ENCODE measurements at regions not wholly inside any gene's neighbourhood (a gene's known extent, or its start where the extent isn't known, plus 50 kb on each side); places are given as distances from the start of the nearest gene placed in this dataset.

GRCh38 chr9:19699756-19700155 is 89.1 kb downstream of the SLC24A2 start:
- no peaks in the 10 kb centered on the region for H3K4me1 Mint-ChIP-seq

DNA sequence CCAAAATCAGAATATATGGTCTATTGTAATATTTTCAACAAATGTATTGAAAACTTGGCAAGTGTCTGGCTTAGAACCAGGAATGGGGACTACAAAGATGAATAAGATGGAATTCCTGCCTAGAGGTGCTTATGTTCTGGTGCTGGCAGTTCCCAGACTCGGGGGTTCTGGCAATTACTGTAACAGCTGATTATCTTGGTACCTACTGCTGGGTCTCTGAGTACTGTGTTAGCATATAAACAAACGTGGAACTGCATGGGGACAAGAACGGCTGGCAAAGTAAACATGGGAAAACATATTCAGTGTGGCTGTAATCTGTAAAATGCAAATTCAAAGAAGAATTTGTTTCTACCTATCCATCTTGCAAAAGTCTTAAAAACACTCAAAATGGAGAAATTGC is 89.9 kb downstream of the SLC24A2 start:
- H3K27ac Mint-ChIP-seq = no peak overlapping the region
- no peak overlapping the region for H3K27ac ChIP-seq (ENCODE audit: low read depth, low read length)

More at GRCh38 chr9:19699756-19700155, 89.1 kb downstream of the SLC24A2 start:
- no peaks in the 10 kb centered on the region for H3K9me3 Mint-ChIP-seq
- peaks cover 0 to 4% of the 10 kb centered on the region in 2 donors for H3K27me3 Mint-ChIP-seq
- H3K27ac Mint-ChIP-seq = no peak overlapping the region
- Histone ChIP-seq H3K27ac (ENCODE audit: low read depth, low read length) (no peak overlapping the region), H3K9me3 (ENCODE audit: control insufficient read depth in 1 of 2, low read length in 2 of 2) (no peaks in the 10 kb centered on the region), H3K4me3 (ENCODE audit: low read length in 2 of 2) (no peak overlapping the region), H3K36me3 (ENCODE audit: insufficient read depth, low read length) (no peaks in the 10 kb centered on the region), H3K4me1 (ENCODE audit: insufficient read depth, low read length) (no peaks in the 10 kb centered on the region), H3K27me3 (ENCODE audit: insufficient read depth, low read length) (no peaks in the 10 kb centered on the region)
- POLR2A ChIA-PET (ENCODE audit: partially characterized antibody) = no interaction called here
- H3K36me3 Mint-ChIP-seq = no peaks in the 10 kb centered on the region
- H3K4me3 Mint-ChIP-seq = no peak overlapping the region
- CTCF ChIA-PET (ENCODE audit: partially characterized antibody) = no interaction called here
- intact Hi-C loops (cut with micrococcal nuclease) = no loop called here
- no peak for DNase-seq

GRCh38 chr9:19694601-19695000 is 94.2 kb downstream of the SLC24A2 start:
- no peak overlapping the region for H3K27ac Mint-ChIP-seq
- Histone ChIP-seq H3K27me3 (ENCODE audit: insufficient read depth, low read length) (no peaks in the 10 kb centered on the region), H3K27ac (ENCODE audit: low read depth, low read length) (no peak overlapping the region), H3K36me3 (ENCODE audit: insufficient read depth, low read length) (no peaks in the 10 kb centered on the region), H3K4me3 (ENCODE audit: low read length in 2 of 2) (no peak overlapping the region), H3K9me3 (ENCODE audit: control insufficient read depth in 1 of 2, low read length in 2 of 2) (no peaks in the 10 kb centered on the region), H3K4me1 (ENCODE audit: insufficient read depth, low read length) (no peaks in the 10 kb centered on the region)
- CTCF ChIA-PET (ENCODE audit: partially characterized antibody) = no interaction called here
- no peak for DNase-seq
- H3K4me3 Mint-ChIP-seq = no peak overlapping the region
- H3K9me3 Mint-ChIP-seq = no peaks in the 10 kb centered on the region
- peaks cover 0 to 2% of the 10 kb centered on the region in 2 donors for H3K27me3 Mint-ChIP-seq
- no peaks in the 10 kb centered on the region for H3K36me3 Mint-ChIP-seq
- POLR2A ChIA-PET (ENCODE audit: partially characterized antibody) = no interaction called here
- intact Hi-C loops (cut with micrococcal nuclease) = no loop called here
- H3K4me1 Mint-ChIP-seq = no peaks in the 10 kb centered on the region

More for the DNA sequence above, 89.9 kb downstream of the SLC24A2 start:
- no peaks in the 10 kb centered on the region for H3K36me3 Mint-ChIP-seq
- Histone ChIP-seq H3K4me3 (ENCODE audit: low read length in 2 of 2) (no peak overlapping the region), H3K9me3 (ENCODE audit: control insufficient read depth in 1 of 2, low read length in 2 of 2) (no peaks in the 10 kb centered on the region), H3K27me3 (ENCODE audit: insufficient read depth, low read length) (no peaks in the 10 kb centered on the region), H3K4me1 (ENCODE audit: insufficient read depth, low read length) (no peaks in the 10 kb centered on the region), H3K36me3 (ENCODE audit: insufficient read depth, low read length) (no peaks in the 10 kb centered on the region)
- ChIA-PET POLR2A (ENCODE audit: partially characterized antibody) (no interaction called here), CTCF (ENCODE audit: partially characterized antibody) (no interaction called here)
- no peaks in the 10 kb centered on the region for H3K4me1 Mint-ChIP-seq
- intact Hi-C loops (cut with micrococcal nuclease) = no loop called here
- H3K9me3 Mint-ChIP-seq = no peaks in the 10 kb centered on the region
- peaks cover 0 to 4% of the 10 kb centered on the region in 2 donors for H3K27me3 Mint-ChIP-seq
- no peak overlapping the region for H3K4me3 Mint-ChIP-seq
- no peak for DNase-seq

GRCh38 chr9:19690128-19690527 is 98.7 kb downstream of the SLC24A2 start:
- Histone ChIP-seq H3K27me3 (ENCODE audit: insufficient read depth, low read length) (no peaks in the 10 kb centered on the region), H3K9me3 (ENCODE audit: control insufficient read depth in 1 of 2, low read length in 2 of 2) (peaks cover 0 to 3% of the 10 kb centered on the region in 2 donors), H3K27ac (ENCODE audit: low read depth, low read length) (no peak overlapping the region), H3K36me3 (ENCODE audit: insufficient read depth, low read length) (no peaks in the 10 kb centered on the region), H3K4me3 (ENCODE audit: low read length in 2 of 2) (no peak overlapping the region), H3K4me1 (ENCODE audit: insufficient read depth, low read length) (no peaks in the 10 kb centered on the region)
- Mint-ChIP-seq H3K27me3 (peaks cover 0 to 2% of the 10 kb centered on the region in 2 donors), H3K36me3 (no peaks in the 10 kb centered on the region), H3K9me3 (peaks cover 3 to 16% (median 5%) of the 10 kb centered on the region in 8 donors), H3K4me3 (no peak overlapping the region), H3K27ac (no peak overlapping the region), H3K4me1 (no peaks in the 10 kb centered on the region)
- no peak for DNase-seq
- intact Hi-C loops (cut with micrococcal nuclease) = no loop called here
- POLR2A ChIA-PET (ENCODE audit: partially characterized antibody) = no interaction called here
- CTCF ChIA-PET (ENCODE audit: partially characterized antibody) = no interaction called here

- Histone ChIP-seq H3K27ac (ENCODE audit: low read depth, low read length) (no peak overlapping the region), H3K9me3 (ENCODE audit: control insufficient read depth in 1 of 2, low read length in 2 of 2) (peaks cover 0 to 3% of the 10 kb centered on the region in 2 donors), H3K27me3 (ENCODE audit: insufficient read depth, low read length) (no peaks in the 10 kb centered on the region), H3K4me1 (ENCODE audit: insufficient read depth, low read length) (no peaks in the 10 kb centered on the region), H3K36me3 (ENCODE audit: insufficient read depth, low read length) (no peaks in the 10 kb centered on the region), H3K4me3 (ENCODE audit: low read length in 2 of 2) (no peak overlapping the region)
- Mint-ChIP-seq H3K27me3 (peaks cover 0 to 4% of the 10 kb centered on the region in 2 donors), H3K4me1 (no peaks in the 10 kb centered on the region), H3K27ac (no peak overlapping the region), H3K4me3 (no peak overlapping the region), H3K36me3 (no peaks in the 10 kb centered on the region), H3K9me3 (peaks cover 3 to 17% (median 6%) of the 10 kb centered on the region in 8 donors)
- CTCF ChIA-PET (ENCODE audit: partially characterized antibody) = no interaction called here
- no peak for DNase-seq
- POLR2A ChIA-PET (ENCODE audit: partially characterized antibody) = no interaction called here
- intact Hi-C loops (cut with micrococcal nuclease) = no loop called here
Observed at GRCh38 chr9:19689328-19690101, 99.3 kb downstream of the SLC24A2 start.

DNA sequence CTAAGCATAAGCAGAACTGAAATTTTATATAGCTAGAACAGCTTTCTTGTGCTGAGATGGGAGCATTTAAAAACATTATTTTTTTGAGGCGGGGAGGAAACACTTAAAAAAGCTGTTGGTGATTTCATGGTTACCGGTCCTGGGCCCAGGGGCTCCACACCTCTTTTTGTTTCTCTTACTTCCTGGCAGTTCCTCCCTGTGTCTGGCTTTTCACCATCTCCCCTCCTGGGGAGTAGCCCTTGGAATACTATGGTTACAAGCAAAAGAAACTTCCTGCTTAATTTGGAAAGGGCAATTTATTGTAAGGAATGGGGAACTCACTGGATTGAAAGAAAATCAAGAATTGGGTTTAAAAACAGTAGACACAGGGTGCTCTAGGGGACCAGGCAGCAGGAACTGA is 105.1 kb downstream of the SLC24A2 start:
- no peaks in the 10 kb centered on the region for H3K36me3 Mint-ChIP-seq
- intact Hi-C loops (cut with micrococcal nuclease) = no loop called here

GRCh38 chr9:19682397-19682796 is 106.4 kb downstream of the SLC24A2 start:
- Mint-ChIP-seq H3K4me1 (no peaks in the 10 kb centered on the region), H3K4me3 (no peak overlapping the region), H3K9me3 (peaks cover 3 to 17% (median 7%) of the 10 kb centered on the region in 8 donors), H3K27me3 (peaks cover 3 to 10% of the 10 kb centered on the region in 2 donors), H3K27ac (no peak overlapping the region), H3K36me3 (no peaks in the 10 kb centered on the region)
- ChIA-PET POLR2A (ENCODE audit: partially characterized antibody) (no interaction called here), CTCF (ENCODE audit: partially characterized antibody) (no interaction called here)
- H3K27ac ChIP-seq (ENCODE audit: low read depth, low read length) = no peak overlapping the region
- H3K9me3 ChIP-seq (ENCODE audit: control insufficient read depth in 1 of 2, low read length in 2 of 2) = peaks cover 0 to 3% of the 10 kb centered on the region in 2 donors
- no peaks in the 10 kb centered on the region for H3K4me1 ChIP-seq (ENCODE audit: insufficient read depth, low read length)
- no peak for DNase-seq
- intact Hi-C loops (cut with micrococcal nuclease) = no loop called here
- no peaks in the 10 kb centered on the region for H3K27me3 ChIP-seq (ENCODE audit: insufficient read depth, low read length)
- no peaks in the 10 kb centered on the region for H3K36me3 ChIP-seq (ENCODE audit: insufficient read depth, low read length)
- no peak overlapping the region for H3K4me3 ChIP-seq (ENCODE audit: low read length in 2 of 2)

More for the DNA sequence above, 105.1 kb downstream of the SLC24A2 start:
- Histone ChIP-seq H3K4me3 (ENCODE audit: low read length in 2 of 2) (no peak overlapping the region), H3K27ac (ENCODE audit: low read depth, low read length) (no peak overlapping the region), H3K9me3 (ENCODE audit: control insufficient read depth in 1 of 2, low read length in 2 of 2) (peaks cover 0 to 3% of the 10 kb centered on the region in 2 donors), H3K27me3 (ENCODE audit: insufficient read depth, low read length) (no peaks in the 10 kb centered on the region), H3K36me3 (ENCODE audit: insufficient read depth, low read length) (no peaks in the 10 kb centered on the region), H3K4me1 (ENCODE audit: insufficient read depth, low read length) (no peaks in the 10 kb centered on the region)
- Mint-ChIP-seq H3K9me3 (peaks cover 3 to 21% (median 7%) of the 10 kb centered on the region in 8 donors), H3K4me3 (no peak overlapping the region), H3K4me1 (no peaks in the 10 kb centered on the region), H3K27me3 (peaks cover 3 to 10% of the 10 kb centered on the region in 2 donors), H3K27ac (no peak overlapping the region)
- ChIA-PET POLR2A (ENCODE audit: partially characterized antibody) (no interaction called here), CTCF (ENCODE audit: partially characterized antibody) (no interaction called here)
- no peak for DNase-seq
